Mesodermal cell (in vitro differentiated cells): ENCODE measurements at regions not wholly inside any gene's neighbourhood (a gene's known extent, or its start where the extent isn't known, plus 50 kb on each side); places are given as distances from the start of the nearest gene placed in this dataset.
"Not testable (repeated sequence)": the region's sequence is repeated elsewhere in the genome, so short reads cannot be mapped to it uniquely, and the experiment has no call there.

Source experiments
- H3K27ac ChIP-seq: 2 replicates; pipeline ENCODE4 v1.7.0; 2013; ENCODE audit warnings: mild to moderate bottlenecking, low read depth, low read length, moderate library complexity; ENCODE audit not compliant: severe bottlenecking
- H3K36me3 ChIP-seq: 2 replicates; pipeline ENCODE4 v1.7.1; 2013; ENCODE audit warnings: mild to moderate bottlenecking, low read length, moderate library complexity; ENCODE audit not compliant: control insufficient read depth, insufficient read depth
- H3K4me1 ChIP-seq: one replicate; pipeline ENCODE4 v1.7.1; 2013; ENCODE audit warnings: mild to moderate bottlenecking, low read length; ENCODE audit not compliant: insufficient read depth, control insufficient read depth, poor library complexity, severe bottlenecking
- H3K4me3 ChIP-seq: 2 replicates; pipeline ENCODE4 v1.7.0; 2013; ENCODE audit warnings: low read length, control low read depth, mild to moderate bottlenecking; ENCODE audit not compliant: insufficient read depth, poor library complexity, severe bottlenecking; ENCODE audit errors: extremely low read depth
- H3K9me3 ChIP-seq: 2 replicates; pipeline ENCODE4 v1.7.1; 2013; ENCODE audit warnings: mild to moderate bottlenecking, low read length, moderate library complexity; ENCODE audit not compliant: control insufficient read depth
- WGBS, 2 experiments: methylation state at CpG; one replicate each; pipeline ENCODE4 v1.1.5; 2013; ENCODE audit warnings: missing lambda C conversion rate in 2 of 2; ENCODE audit not compliant: insufficient coverage in 2 of 2; 5-methylcytosine and 5-hydroxymethylcytosine counted together

DNA sequence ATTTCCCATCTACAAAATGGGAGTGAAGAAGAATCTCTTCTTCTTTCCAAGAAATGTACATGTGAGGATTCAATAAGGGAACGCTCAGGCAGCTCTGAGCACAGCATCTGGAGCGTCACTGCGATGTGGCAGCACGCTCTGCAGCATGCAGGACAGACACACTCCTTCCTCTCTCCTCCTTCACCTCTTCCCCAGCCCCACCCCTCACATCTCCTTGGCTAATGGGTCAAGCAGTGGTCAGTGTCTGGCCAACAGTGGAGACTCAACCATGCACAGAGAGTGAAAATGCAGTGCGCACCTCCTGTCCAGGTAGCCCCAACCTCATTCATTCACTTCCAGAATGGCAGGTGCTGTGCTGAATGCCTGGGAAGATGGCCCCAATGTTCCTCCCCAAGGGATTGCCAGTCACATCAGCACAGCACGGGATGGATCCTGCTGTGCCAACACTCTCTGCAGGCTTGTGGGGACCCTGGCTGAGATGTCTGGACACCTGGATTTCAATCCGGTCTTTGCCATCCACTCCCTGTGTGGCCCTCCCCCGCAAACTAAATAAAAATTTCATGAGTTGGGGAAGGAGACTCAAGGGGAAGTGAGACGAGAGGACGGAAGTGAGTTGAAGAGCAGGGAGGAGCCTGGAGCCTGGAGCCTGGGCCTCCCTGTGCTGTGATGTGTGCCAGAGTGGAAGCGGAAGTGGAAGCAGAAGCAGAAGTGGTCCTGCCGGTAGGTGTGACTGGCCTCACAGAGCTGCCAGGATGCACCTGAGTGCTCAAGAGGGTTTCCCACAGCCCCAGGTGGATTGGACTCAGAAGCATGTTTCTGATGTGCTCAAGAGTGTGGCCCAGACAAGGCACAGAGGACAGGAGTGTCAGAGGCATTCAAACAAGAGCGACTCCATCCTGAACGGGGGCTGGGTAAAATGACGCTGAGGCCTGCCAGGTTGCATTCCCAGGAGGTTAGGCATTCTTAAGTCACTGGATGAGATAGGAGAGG, 163.9 kb downstream of the SMAD6 start:
- H3K9me3 ChIP-seq, result no peaks in the 10 kb centered on the region
- no peak overlapping the region for H3K4me3 ChIP-seq
- peaks cover 15% of the 10 kb centered on the region for H3K4me1 ChIP-seq
- 81 to 96% methylated on average over 11 to 15 of the region's 15 CpGs for WGBS, 2 experiments
- no peak overlapping the region for H3K27ac ChIP-seq
- H3K36me3 ChIP-seq, result peaks cover 19% of the 10 kb centered on the region

GRCh38 chr15:66866656-66867055, 164.6 kb downstream of the SMAD6 start:
- WGBS, 2 experiments, result 89 to 98% methylated on average over 3 to 4 of the region's 6 CpGs
- Histone ChIP-seq H3K4me3 (no peak overlapping the region), H3K4me1 (peaks cover 15% of the 10 kb centered on the region), H3K9me3 (no peaks in the 10 kb centered on the region), H3K27ac (no peak overlapping the region), H3K36me3 (peaks cover 19% of the 10 kb centered on the region)

GRCh38 chr15:66868918-66869317, 166.9 kb downstream of the SMAD6 start:
- no peak overlapping the region for H3K27ac ChIP-seq
- peaks cover 9% of the 10 kb centered on the region for H3K4me1 ChIP-seq
- peaks cover 3% of the 10 kb centered on the region for H3K9me3 ChIP-seq
- H3K4me3 ChIP-seq, result no peak overlapping the region
- H3K36me3 ChIP-seq, result peaks cover 13% of the 10 kb centered on the region
- WGBS, 2 experiments, result no CpG with 5 or more reads among the region's 1 CpG

DNA sequence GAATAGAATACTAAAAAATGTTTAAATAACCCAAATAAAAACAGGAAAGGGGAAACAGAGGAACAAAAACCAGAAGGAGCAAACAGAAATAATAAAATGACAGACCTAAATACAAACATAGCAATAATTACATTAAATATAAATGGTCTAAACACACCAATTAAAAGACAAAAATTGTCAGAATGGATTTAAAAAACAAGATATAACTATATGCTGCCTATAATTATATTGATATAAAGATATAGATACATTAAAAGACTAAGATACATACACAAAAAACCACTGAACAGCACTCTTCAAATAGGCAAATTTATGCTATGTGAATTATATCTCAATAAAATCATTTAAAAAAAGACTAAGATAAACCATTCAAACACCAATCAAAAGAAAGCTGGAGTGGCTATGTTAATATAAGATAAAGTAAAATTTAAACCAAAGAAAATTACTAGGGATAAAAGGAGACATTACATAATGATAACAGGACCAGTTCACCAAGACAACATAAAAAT, 168.9 kb downstream of the SMAD6 start:
- no peak overlapping the region for H3K4me3 ChIP-seq
- peaks cover 8% of the 10 kb centered on the region for H3K36me3 ChIP-seq
- H3K9me3 ChIP-seq, result peaks cover 3% of the 10 kb centered on the region
- H3K27ac ChIP-seq, result no peak overlapping the region
- H3K4me1 ChIP-seq, result peaks cover 5% of the 10 kb centered on the region

- Histone ChIP-seq H3K9me3 (peaks cover 3% of the 10 kb centered on the region), H3K4me1 (peaks cover 4% of the 10 kb centered on the region), H3K4me3 (no peak overlapping the region)
These were observed 170.4 kb downstream of the SMAD6 start for GRCh38 chr15:66872405-66872804.

DNA sequence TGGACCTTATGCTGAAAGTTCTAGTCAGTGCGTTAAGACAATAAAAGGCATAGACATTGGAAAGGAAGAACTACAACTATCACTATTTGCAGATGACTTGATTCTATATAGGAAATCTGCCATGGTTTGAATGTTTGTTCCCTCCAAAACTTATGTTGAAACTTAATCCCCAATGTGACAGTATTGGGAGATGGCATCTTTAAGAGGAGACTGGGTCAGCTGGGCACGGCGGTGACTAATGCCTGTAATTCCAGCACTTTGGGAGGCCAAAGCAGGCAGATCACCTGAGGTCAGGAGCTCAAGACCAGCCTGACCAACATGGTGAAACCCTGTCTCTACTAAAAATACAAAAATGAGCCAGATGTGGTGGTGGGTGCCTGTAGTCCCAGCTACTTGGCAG, 171.3 kb downstream of the SMAD6 start:
- not testable (repeated sequence) for H3K36me3 ChIP-seq, H3K4me3 ChIP-seq, H3K9me3 ChIP-seq, H3K27ac ChIP-seq, H3K4me1 ChIP-seq
- WGBS, 2 experiments, result 90 to 100% methylated on average over 2 of the region's 3 CpGs

More at GRCh38 chr15:66872405-66872804, 170.4 kb downstream of the SMAD6 start:
- Histone ChIP-seq H3K36me3 (no peaks in the 10 kb centered on the region), H3K27ac (no peak overlapping the region)

- peaks cover 3% of the 10 kb centered on the region for H3K9me3 ChIP-seq
- H3K36me3 ChIP-seq, result no peaks in the 10 kb centered on the region
- no peak overlapping the region for H3K27ac ChIP-seq
- 88 to 92% methylated on average over 3 to 4 of the region's 6 CpGs for WGBS, 2 experiments
- H3K4me1 ChIP-seq, result peaks cover 8% of the 10 kb centered on the region
- no peak overlapping the region for H3K4me3 ChIP-seq
These were observed 171.8 kb downstream of the SMAD6 start for GRCh38 chr15:66873856-66874255.

DNA sequence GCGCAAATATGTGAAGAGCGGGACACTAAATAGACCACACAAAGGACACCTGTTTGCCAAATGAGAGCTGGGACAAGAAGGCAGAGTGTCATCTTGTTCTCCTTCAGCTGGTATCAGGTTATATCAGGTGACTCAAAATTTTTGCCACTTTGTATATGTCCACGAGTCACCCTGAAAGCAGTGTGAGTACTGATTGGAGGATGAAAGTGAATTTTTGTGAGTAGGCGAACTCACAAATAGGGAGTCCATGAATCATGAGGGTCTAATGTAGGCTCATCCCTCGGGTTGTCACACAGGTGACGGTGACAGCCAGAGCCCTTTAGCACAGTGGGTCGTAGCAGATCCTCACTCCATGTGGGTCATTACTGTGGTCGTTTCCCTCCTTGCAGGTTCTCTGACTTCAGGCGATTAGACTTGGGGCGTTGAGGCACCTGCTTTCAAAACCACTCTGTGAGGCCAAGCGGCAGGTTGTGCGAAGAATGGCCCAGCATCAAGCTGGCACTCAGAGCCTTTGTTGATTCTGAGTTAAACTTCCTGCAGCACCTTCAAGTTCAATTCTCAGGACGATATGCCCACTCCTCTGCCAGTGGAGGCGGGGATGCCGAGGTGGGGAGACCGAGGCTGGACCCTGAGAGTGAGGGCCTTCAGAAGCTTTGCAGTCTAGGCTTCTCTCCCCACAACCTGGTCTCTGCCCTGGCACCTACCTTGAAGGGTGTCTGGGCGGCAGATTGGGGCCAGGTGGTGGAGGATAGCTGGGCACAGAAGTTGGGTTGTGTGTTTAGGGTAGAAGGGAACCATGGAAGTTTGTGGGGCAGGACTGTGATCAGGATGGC, 173.8 kb downstream of the SMAD6 start:
- Histone ChIP-seq H3K36me3 (no peaks in the 10 kb centered on the region), H3K4me1 (peaks cover 15% of the 10 kb centered on the region), H3K9me3 (peaks cover 3% of the 10 kb centered on the region), H3K4me3 (no peak overlapping the region), H3K27ac (no peak overlapping the region)
- 92 to 95% methylated on average over 13 to 17 of the region's 17 CpGs for WGBS, 2 experiments

- WGBS, 2 experiments, result 76 to 78% methylated on average over 4 to 5 of the region's 5 CpGs
- Histone ChIP-seq H3K9me3 (peaks cover 3% of the 10 kb centered on the region), H3K4me3 (no peak overlapping the region)
These were observed 174.3 kb downstream of the SMAD6 start for GRCh38 chr15:66876421-66876730.

DNA sequence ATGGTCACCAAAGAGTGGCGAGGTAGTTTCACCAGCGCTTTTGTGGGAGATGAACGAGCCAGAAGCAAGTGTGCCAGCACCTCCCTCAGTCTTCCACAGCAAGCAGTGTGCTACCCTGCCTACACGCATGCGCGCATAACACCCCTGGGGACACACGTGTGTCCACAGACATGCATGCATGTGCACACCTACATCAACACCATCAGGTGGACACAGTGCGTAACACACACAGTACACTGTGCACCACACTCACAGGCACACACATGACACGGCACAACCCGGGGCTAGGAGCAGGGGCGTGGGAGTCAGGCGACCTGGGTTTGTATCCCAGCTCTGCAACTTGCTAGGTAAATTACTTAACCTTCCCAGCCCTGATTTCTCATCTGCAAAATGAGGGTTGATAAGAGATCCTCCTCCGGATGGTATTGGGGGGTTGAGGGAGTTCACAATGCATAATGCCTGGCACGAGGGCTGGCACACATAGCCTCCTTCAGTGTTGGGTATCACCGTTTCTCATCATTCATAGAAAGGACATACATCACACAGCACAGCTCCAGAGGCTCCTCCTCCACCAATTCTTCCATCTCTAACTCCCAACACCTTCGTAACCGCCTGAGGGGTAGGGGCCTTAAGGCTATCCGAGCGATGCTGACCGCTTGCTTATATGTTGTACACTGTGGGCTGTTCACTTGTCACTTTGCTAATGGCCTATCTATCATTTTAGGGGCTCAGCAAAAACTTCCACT, 174.9 kb downstream of the SMAD6 start:
- Histone ChIP-seq H3K9me3 (peaks cover 3% of the 10 kb centered on the region), H3K4me3 (no peak overlapping the region), H3K27ac (no peak overlapping the region), H3K4me1 (peaks cover 26% of the 10 kb centered on the region), H3K36me3 (no peaks in the 10 kb centered on the region)
- 94 to 95% methylated on average over 10 to 14 of the region's 20 CpGs for WGBS, 2 experiments

More at GRCh38 chr15:66876421-66876730, 174.3 kb downstream of the SMAD6 start:
- no peaks in the 10 kb centered on the region for H3K36me3 ChIP-seq
- peaks cover 21% of the 10 kb centered on the region for H3K4me1 ChIP-seq
- H3K27ac ChIP-seq, result no peak overlapping the region
